Tibial nerve (tissue), 4 donors: ENCODE measurements at regions not wholly inside any gene's neighbourhood (a gene's known extent, or its start where the extent isn't known, plus 50 kb on each side); places are given as distances from the start of the nearest gene placed in this dataset.
A peak's percentile ranks its signal among the peaks of the same experiment; 100 is the strongest.

Experiments
- DNase-seq, 2 donors: peaks; one replicate each; pipeline ENCODE4 v3.0.0-alpha.2; 2019; ENCODE audit warnings: low spot score in 2 of 2
- H3K27ac ChIP-seq, 4 donors: fragments of 200-600 bp; sonication (generic) in 3 of 4; one replicate each; pipeline ENCODE4 v1.5.1; 2017 to 2019; ENCODE audit warnings: mild to moderate bottlenecking in 1 of 4
- H3K27me3 ChIP-seq, 2 donors: fragments of 200-600 bp; sonication (generic) in 1 of 2; one replicate each; pipeline versions ENCODE4 v1.5.1 to v1.6.0; 2017 to 2019
- H3K36me3 ChIP-seq, 3 donors: fragments of 200-600 bp; sonication (generic); one replicate each; pipeline ENCODE4 v1.5.1; 2018 to 2019
- H3K4me1 ChIP-seq, 4 donors: fragments of 200-600 bp; sonication (generic) in 3 of 4; one replicate each; pipeline ENCODE4 v1.5.1; 2017 to 2019
- H3K4me3 ChIP-seq, 4 donors: fragments of 200-600 bp; sonication (generic) in 3 of 4; one replicate each; pipeline ENCODE4 v1.5.1; 2017 to 2019; ENCODE audit warnings: mild to moderate bottlenecking in 1 of 4, moderate library complexity in 1 of 4
- H3K9me3 ChIP-seq, 4 donors: fragments of 200-600 bp; sonication (generic) in 3 of 4; one replicate each; pipeline ENCODE4 v1.5.1; 2017 to 2019
- EP300 ChIP-seq, 2 donors: sonication (generic); formaldehyde crosslinking; IDR thresholded peaks; one replicate each; pipeline ENCODE4 v1.6.1; 2017; ENCODE audit warnings: antibody characterized with exemption in 2 of 2, mild to moderate bottlenecking in 1 of 2
- POLR2A ChIP-seq, 2 donors: fragments of 450-650 bp; IDR thresholded peaks; one replicate each; pipeline ENCODE4 v1.6.1; 2017; ENCODE audit warnings: antibody characterized with exemption in 2 of 2, mild to moderate bottlenecking in 2 of 2, moderate library complexity in 2 of 2
- WGBS, 2 donors: methylation state at CpG; one replicate each; pipeline ENCODE4 v1.1.5; 2018; 5-methylcytosine and 5-hydroxymethylcytosine counted together
- TF ChIP-seq, protein P1 (sequence below), 5 experiments: fragments of 200-600 bp in 3 of 5; fragments of 450-650 bp in 2 of 5; sonication (generic) in 3 of 5; IDR thresholded peaks; one replicate each; pipeline ENCODE4 v1.5.1; 2016 to 2019; ENCODE audit warnings: antibody characterized with exemption in 5 of 5, mild to moderate bottlenecking in 3 of 5, moderate library complexity in 2 of 5

DNA sequence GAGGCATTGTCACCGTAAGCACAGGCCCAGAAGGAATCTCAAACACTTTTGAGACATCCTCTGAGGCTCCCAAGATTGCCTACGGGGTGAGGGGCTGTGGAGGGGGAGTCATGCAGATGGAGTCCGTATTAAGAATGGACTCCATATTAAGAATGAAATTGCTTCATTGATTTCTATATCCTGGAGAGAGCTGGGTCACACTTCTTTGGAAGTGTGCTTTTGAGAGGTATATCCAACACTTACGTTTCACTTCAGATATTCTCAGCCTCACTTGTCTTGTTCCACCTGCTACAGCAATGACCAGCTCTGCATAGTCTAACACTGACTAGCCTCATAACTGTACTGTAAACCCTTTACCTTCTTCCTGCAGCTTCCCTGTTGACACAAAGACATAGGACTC, 62.6 kb upstream of the ARHGAP5 start:
- no peak for DNase-seq
- 61 to 76% methylated on average over 4 of the region's 4 CpGs for WGBS, 2 donors
- Histone ChIP-seq H3K27me3 (no peaks in the 10 kb centered on the region), H3K36me3 (no peaks in the 10 kb centered on the region), H3K9me3 (no peaks in the 10 kb centered on the region), H3K4me3 (no peak overlapping the region), H3K27ac (no peak overlapping the region), H3K4me1 (peaks cover 0 to 21% (median 2%) of the 10 kb centered on the region in 4 donors)
- TF ChIP-seq, protein P1, sequence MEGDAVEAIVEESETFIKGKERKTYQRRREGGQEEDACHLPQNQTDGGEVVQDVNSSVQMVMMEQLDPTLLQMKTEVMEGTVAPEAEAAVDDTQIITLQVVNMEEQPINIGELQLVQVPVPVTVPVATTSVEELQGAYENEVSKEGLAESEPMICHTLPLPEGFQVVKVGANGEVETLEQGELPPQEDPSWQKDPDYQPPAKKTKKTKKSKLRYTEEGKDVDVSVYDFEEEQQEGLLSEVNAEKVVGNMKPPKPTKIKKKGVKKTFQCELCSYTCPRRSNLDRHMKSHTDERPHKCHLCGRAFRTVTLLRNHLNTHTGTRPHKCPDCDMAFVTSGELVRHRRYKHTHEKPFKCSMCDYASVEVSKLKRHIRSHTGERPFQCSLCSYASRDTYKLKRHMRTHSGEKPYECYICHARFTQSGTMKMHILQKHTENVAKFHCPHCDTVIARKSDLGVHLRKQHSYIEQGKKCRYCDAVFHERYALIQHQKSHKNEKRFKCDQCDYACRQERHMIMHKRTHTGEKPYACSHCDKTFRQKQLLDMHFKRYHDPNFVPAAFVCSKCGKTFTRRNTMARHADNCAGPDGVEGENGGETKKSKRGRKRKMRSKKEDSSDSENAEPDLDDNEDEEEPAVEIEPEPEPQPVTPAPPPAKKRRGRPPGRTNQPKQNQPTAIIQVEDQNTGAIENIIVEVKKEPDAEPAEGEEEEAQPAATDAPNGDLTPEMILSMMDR (IDR thresholded peaks at IDR 0.05), result no peak
- TF ChIP-seq POLR2A (IDR thresholded peaks at IDR 0.05), result no peak
- no peak for TF ChIP-seq EP300 (IDR thresholded peaks at IDR 0.05)

DNA sequence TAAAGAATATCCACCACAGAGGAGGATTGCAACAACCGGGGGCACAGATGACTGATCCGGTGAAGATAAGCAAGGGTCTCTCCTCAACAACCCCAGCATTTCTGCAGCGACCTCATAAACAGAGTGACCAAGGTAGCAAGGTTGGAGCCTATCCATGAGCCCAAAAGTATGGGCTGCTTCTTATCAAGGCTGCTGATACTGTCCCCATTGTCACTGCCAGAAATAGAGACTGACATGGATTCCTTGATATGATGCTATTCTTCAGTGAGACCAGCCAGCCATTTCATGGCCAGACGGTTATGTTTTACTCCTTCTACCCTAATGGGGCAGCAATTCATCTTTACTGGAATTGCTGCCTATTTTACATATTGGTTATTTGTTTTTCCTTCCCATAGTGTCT, 61.9 kb upstream of the ARHGAP5 start:
- H3K9me3 ChIP-seq, result no peaks in the 10 kb centered on the region
- no peaks in the 10 kb centered on the region for H3K36me3 ChIP-seq
- no peak for DNase-seq
- H3K27ac ChIP-seq, result no peak overlapping the region
- 96 to 98% methylated on average over 4 of the region's 4 CpGs for WGBS, 2 donors
- H3K27me3 ChIP-seq, result no peaks in the 10 kb centered on the region
- peaks cover 0 to 19% (median 4%) of the 10 kb centered on the region in 4 donors for H3K4me1 ChIP-seq
- H3K4me3 ChIP-seq, result no peak overlapping the region
- TF ChIP-seq POLR2A (IDR thresholded peaks at IDR 0.05), result no peak
- TF ChIP-seq, protein P1 (IDR thresholded peaks at IDR 0.05), result no peak
- no peak for TF ChIP-seq EP300 (IDR thresholded peaks at IDR 0.05)

DNA sequence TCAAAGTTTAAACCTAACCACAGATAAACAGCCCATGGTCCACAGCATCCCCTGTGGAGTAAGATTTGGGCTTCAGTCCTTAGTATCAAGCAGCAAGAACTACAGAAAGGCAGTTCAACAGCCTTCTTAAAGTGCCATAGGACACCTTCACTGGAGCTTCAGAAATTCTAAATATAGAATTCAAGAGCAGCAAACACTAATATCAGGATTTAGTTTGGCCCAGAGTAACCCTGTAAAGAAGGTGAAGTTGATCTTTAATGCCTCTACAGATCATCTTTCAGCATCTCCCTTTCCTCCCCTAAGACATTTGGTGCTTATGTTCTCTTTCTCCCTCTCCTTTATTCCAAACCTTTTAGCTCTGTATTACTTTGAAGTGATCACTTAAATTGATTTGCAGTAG, 59.5 kb upstream of the ARHGAP5 start:
- Histone ChIP-seq H3K9me3 (no peaks in the 10 kb centered on the region), H3K27ac (no peak overlapping the region), H3K4me3 (no peak overlapping the region), H3K36me3 (no peaks in the 10 kb centered on the region), H3K27me3 (no peaks in the 10 kb centered on the region), H3K4me1 (peaks cover 0 to 17% (median 2%) of the 10 kb centered on the region in 4 donors)
- TF ChIP-seq POLR2A (IDR thresholded peaks at IDR 0.05), result no peak
- TF ChIP-seq, protein P1 (IDR thresholded peaks at IDR 0.05), result no peak
- no peak for TF ChIP-seq EP300 (IDR thresholded peaks at IDR 0.05)
- DNase-seq, result no peak

DNA sequence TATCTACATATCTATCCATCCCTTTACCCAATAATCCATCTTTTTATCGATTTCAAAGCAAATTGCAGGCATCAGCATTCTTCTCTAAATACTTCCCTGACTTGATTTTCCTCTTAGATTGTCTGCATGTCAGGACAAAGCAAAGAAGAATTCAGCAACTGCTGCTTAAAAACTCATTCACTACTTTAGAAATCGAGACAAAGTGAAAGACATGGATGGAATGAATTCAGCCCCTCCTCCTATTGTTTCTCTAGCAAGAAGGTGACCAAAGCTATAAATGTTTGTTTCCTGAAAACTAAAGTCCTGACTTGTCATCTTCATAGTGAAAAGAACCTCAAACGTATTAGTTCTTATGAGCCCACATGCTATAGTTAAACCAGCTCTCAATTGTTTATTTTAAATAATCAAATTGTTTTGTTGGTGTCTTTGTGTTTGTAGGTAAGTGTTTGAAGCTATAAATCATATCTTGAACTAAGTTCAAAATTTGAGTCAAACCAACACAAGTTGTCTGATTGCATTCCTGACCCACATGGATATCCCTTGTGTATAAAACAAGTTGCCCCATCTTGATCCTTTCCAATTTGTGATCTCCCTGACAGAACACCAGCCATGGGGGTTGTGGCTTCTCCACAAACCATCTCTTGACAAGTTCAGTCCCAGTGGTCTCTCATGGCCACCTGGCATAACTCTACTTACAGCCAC, 58.6 kb upstream of the ARHGAP5 start:
- 55 to 58% methylated on average over 3 of the region's 3 CpGs for WGBS, 2 donors
- DNase-seq, result no peak
- Histone ChIP-seq H3K27ac (peak overlapping the region in 2 of 4 donors; percentile 67 to 68), H3K4me1 (peaks cover 0 to 27% (median 2%) of the 10 kb centered on the region in 4 donors), H3K9me3 (no peaks in the 10 kb centered on the region), H3K4me3 (no peak overlapping the region), H3K36me3 (no peaks in the 10 kb centered on the region), H3K27me3 (no peaks in the 10 kb centered on the region)
- TF ChIP-seq EP300 (IDR thresholded peaks at IDR 0.05) (no peak), POLR2A (IDR thresholded peaks at IDR 0.05) (no peak)
- TF ChIP-seq, protein P1 (IDR thresholded peaks at IDR 0.05), result no peak

DNA sequence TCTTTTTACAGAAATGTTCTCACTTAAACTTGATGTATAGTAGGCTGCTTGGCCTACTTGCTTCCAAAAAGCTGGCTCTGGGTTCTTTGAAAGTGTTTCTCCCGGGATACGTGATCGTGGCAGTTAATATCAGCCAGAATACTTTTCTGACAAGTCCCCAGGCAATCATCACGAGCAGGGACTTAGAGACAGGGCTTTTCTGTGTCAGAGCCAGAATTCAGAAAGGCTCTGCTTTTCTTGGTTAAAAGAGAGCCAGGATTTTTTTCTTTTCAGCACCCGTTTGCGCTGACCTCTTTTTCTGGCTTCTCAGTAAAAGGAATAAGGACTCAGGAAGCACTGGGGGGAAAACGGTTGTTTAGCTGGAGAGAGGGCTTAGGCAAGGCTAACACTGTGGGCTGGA, 57.8 kb upstream of the ARHGAP5 start:
- Histone ChIP-seq H3K27me3 (no peaks in the 10 kb centered on the region), H3K27ac (peak overlapping the region in 2 of 4 donors; percentile 67 to 68), H3K4me3 (no peak overlapping the region), H3K9me3 (no peaks in the 10 kb centered on the region), H3K4me1 (peaks cover 0 to 28% (median 2%) of the 10 kb centered on the region in 4 donors), H3K36me3 (no peaks in the 10 kb centered on the region)
- no peak for DNase-seq
- WGBS, 2 donors, result 20 to 29% methylated on average over 7 of the region's 7 CpGs
- no peak for TF ChIP-seq POLR2A (IDR thresholded peaks at IDR 0.05)
- TF ChIP-seq EP300 (IDR thresholded peaks at IDR 0.05), result no peak
- TF ChIP-seq, protein P1 (IDR thresholded peaks at IDR 0.05), result no peak
